HG03064 (cell line): ENCODE measurements at regions not wholly inside any gene's neighbourhood (a gene's known extent, or its start where the extent isn't known, plus 50 kb on each side); places are given as distances from the start of the nearest gene placed in this dataset.

ENCODE experiments used
- ATAC-seq: cut with Tn5 transposase; IDR thresholded peaks from one replicate; pipeline ENCODE4 v1.9.1; 2021; ENCODE audit warnings: low read depth; ENCODE audit not compliant: unreplicated experiment

- ATAC-seq = no peak
These were observed 194.6 kb upstream of the ARID1B start for GRCh38 chr6:156582509-156582992.

- no peak for ATAC-seq
These were observed 197.6 kb upstream of the ARID1B start for GRCh38 chr6:156579564-156579963.

GRCh38 chr6:156577749-156578148, 199.4 kb upstream of the ARID1B start:
- ATAC-seq = no peak

- no peak for ATAC-seq
These were observed 201.8 kb upstream of the ARID1B start for GRCh38 chr6:156575361-156575760.

- ATAC-seq = no peak
These were observed 212.4 kb upstream of the ARID1B start for GRCh38 chr6:156564807-156565149.

- peak; percentile 97 for ATAC-seq
These were observed 212.9 kb upstream of the ARID1B start for GRCh38 chr6:156564127-156564806.

- ATAC-seq = no peak
These were observed 213.5 kb upstream of the ARID1B start for GRCh38 chr6:156563714-156564113.

- ATAC-seq = no peak
These were observed 214.5 kb upstream of the ARID1B start for GRCh38 chr6:156562636-156563035.

GRCh38 chr6:156562019-156562418, 215.2 kb upstream of the ARID1B start:
- ATAC-seq = no peak

GRCh38 chr6:156560476-156560875, 216.7 kb upstream of the ARID1B start:
- no peak for ATAC-seq

- ATAC-seq = no peak
These were observed 218.0 kb upstream of the ARID1B start for GRCh38 chr6:156559162-156559690.

- no peak for ATAC-seq
These were observed 219.3 kb upstream of the ARID1B start for GRCh38 chr6:156557911-156558259.

- ATAC-seq = no peak
These were observed 219.8 kb upstream of the ARID1B start for GRCh38 chr6:156557251-156557910.

- no peak for ATAC-seq
These were observed 220.4 kb upstream of the ARID1B start for GRCh38 chr6:156556811-156557210.

GRCh38 chr6:156555116-156555515, 222.1 kb upstream of the ARID1B start:
- ATAC-seq = no peak

GRCh38 chr6:156554160-156554559, 223.0 kb upstream of the ARID1B start:
- no peak for ATAC-seq

GRCh38 chr6:156552849-156553248, 224.3 kb upstream of the ARID1B start:
- ATAC-seq = no peak

- no peak for ATAC-seq
These were observed 226.2 kb upstream of the ARID1B start for GRCh38 chr6:156550949-156551348.

GRCh38 chr6:156545931-156546330, 231.2 kb upstream of the ARID1B start:
- ATAC-seq = no peak

GRCh38 chr6:156545021-156545420, 232.2 kb upstream of the ARID1B start:
- ATAC-seq = no peak

GRCh38 chr6:156544046-156544445, 233.1 kb upstream of the ARID1B start:
- no peak for ATAC-seq

- ATAC-seq = no peak
These were observed 233.7 kb upstream of the ARID1B start for GRCh38 chr6:156543431-156543830.
